Islet precursor cell (in vitro differentiated cells): ENCODE measurements at regions not wholly inside any gene's neighbourhood (a gene's known extent, or its start where the extent isn't known, plus 50 kb on each side); places are given as distances from the start of the nearest gene placed in this dataset.
"Not testable (repeated sequence)": the region's sequence is repeated elsewhere in the genome, so short reads cannot be mapped to it uniquely, and the experiment has no call there.

Experiments
- DNase-seq: peaks from one replicate; pipeline ENCODE4 v3.0.0-alpha.2; 2018

DNA sequence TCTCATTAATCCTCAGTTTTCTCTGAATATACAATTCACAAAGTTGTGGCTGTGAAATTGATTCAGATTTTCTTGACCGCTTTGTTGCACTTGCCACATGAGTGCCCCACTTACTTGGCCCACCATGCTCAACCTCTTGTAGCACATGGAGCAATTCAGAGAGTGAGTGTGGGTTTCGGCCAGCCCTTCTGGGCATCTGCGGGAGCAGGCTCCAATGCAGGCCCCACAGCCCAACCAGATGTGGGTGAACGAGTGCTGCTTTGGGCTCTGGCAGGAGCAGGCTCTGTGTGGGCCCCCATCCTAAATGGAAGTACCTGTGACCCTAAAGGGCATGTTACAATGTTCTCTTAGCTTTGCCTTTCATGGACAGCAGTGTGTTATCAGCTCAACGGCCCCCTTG, 2338.6 kb downstream of the LRRC4C start:
- no peak for DNase-seq

DNA sequence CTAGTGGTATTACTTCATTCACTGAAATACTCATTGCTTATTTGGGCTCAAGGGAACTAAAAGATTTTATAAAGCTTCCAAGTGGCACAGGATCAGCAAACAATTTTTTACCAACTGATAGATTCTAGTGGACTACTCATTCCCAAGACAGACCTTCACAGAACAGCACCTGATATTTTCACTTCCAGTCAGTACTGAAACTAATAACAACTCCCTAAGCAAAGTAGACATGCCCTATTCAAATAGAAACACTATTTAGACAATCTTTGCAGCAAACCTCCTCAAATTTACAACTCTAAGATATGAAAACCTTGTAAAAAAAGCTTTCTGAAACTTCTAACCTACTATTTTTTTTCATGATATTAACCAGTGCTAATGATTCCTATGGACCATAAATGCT, 2345.8 kb downstream of the LRRC4C start:
- DNase-seq: no peak

- DNase-seq: no peak
Measured at GRCh38 chr11:39102236-39102635, 2357.2 kb downstream of the LRRC4C start.

- no peak for DNase-seq
Measured at GRCh38 chr11:39078465-39078864, 2381.0 kb downstream of the LRRC4C start.

DNA sequence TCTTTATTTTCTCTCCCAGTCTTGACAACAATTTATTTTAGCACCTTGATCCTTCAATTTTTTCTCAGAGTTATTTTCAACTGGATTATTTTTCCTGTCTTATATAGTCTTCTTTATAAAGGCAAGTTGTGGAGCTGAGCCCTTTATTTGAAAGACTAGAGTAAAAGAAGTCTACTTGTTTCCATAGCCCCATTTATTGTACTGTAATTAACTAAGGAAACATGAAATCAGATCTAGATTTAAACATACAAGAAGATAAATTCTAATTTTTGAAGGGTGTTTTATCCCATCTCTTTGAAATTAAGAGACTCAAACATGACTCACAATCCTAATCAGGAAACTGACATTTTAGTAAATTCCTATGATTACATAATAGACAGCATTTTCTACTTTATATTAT, 2421.8 kb downstream of the LRRC4C start:
- DNase-seq: no peak

DNA sequence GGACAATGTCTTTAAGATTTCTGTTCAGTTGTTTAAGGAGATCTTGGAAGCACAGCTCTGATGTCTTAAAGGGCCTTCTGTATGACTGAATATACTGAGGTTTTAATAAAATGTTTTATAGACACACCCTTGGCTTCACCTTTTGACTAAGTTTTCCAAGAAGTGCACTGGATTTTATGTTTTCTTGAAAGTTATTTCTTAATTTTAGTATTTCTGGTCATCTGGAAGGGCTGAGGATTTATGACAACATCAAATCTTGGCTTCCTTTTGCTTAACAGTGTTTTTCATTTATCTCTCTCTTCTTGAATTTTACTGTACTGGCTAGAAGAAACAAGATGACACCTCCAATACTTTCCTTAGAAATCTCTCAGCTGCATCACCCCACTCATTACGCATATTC, 2423.4 kb downstream of the LRRC4C start:
- DNase-seq: no peak

DNA sequence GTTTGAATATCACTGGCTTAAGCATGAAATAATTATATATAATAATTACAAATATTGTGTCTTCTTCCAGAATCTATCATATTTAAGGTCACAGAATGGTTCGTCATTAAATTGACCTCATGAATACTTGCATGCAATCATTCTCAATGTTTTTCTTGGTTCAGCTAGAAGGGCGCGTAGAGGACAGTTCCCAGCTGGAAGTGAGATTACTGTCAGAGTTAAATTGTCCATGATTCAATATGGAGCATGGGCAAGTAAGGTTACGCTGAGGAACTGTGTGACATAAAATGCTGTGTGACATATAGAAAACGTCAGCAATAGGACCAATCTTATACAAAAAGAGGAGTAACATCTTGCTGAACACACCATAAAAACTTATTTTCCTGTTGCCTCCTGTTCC, 2423.5 kb upstream of the RAG2 start:
- no peak for DNase-seq

DNA sequence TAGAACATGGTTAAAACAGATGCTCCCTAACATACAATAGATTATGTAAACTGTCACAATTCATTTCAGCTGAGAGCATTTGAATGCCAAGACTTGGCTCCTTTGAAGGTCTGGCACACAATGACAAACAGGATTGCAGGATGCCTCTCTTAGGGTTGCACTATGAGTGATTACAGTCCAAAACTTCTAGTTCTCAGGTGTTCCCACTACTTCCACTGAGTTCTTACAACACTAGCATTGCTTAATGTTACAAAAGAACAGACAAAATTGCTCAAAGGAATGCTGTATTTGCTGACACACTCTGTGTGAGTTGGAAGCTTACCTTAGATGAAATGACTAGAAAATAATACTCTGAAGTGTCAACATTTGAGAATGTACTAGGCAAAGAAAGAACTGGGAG, 2413.8 kb upstream of the RAG2 start:
- no peak for DNase-seq

- no peak for DNase-seq
Measured at GRCh38 chr11:38990841-38991240, 2392.8 kb upstream of the RAG2 start.

DNA sequence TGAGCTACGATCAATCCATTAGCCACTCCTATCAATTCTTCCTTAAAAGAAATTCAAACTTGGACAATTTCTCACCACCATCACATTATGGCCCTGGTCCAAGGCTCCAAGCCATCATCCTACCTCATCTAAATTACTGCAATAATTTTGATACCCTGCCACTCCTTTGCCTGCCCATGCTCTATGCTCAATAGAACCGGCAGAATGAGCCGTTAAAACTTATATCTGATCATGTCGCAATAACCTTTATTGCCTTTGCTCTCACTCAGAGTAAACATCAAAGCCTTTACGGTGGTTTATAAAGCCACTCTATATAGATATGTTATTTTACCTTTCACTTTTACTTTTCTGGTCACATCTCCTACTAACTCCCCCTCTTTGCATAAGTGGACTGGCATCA, 2392.1 kb upstream of the RAG2 start:
- no peak for DNase-seq

GRCh38 chr11:38988908-38989307, 2390.9 kb upstream of the RAG2 start:
- DNase-seq: no peak

DNA sequence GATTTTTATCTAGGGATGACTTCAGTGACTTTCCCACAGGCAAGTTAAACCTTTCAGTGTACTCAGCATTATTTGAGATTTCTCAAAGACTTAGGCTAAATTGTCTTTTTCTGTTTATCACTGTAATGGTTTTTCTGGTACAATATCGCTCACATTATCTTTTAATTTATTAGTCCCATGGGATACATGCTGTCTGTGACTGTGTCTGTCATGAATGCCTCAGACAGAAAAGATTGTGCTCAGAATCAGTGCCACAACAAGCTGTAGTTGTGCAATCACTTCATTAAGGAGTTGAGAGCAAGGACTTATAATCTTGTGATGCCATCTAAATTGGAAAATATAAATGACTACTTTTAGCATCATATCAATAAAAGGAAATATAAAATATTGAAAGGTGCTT, 2374.2 kb upstream of the RAG2 start:
- no peak for DNase-seq

- no peak for DNase-seq
Measured at GRCh38 chr11:38971141-38971540, 2373.1 kb upstream of the RAG2 start.

DNA sequence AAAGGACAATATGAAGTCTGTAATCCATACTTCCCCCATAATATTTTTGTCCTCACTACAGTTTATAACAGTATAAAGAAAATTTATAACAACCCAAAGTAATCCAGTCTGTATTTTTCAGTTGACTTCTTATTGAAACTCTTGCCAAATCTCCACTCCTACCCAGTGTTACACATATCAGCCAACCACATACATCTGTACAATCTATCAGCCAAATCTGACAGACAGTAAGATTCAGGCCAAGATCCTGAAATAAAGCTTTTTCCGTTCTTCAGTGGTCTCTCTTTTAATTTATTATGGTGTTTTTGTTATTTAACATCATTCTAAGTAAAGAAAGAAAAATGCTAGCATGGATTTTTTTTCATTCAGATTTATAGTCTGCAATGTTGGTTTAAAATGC, 2370.9 kb upstream of the RAG2 start:
- DNase-seq: no peak

DNA sequence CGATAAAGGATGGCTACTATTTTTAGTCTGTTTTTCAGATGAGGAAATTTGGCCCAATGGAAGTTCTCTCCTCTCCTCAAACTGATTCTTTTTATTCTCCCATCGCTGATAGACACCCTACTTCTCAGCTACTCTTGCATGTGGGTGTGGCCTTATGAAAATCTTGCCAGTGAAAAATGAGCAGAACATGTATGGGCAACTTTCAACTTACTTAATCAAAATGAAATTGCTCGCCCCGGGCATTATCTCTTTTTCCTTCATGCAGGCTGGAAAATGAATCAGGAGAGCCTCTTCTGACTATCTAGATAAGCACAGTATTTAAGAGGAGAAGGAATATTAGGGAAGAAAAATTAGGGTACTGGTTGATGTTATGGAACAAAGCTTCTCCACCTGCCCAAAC, 2354.7 kb upstream of the RAG2 start:
- no peak for DNase-seq

DNA sequence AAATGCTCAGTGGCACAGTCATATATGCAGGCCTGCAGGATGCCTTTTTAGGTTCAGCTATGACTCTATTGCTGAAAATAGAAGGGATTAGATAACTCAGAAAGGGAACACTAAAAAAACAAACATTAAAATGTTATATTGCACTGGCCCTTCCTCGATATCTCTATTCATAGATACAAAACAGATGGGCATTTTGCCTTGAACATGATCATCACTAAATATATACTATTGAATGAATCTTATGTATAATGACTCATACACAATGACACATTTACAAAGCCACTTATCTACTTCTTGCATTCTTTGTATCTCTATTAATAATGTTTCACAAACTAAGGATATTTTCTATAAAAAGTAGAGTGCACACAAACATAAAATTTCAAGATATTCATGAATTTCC, 2352.8 kb upstream of the RAG2 start:
- no peak for DNase-seq

DNA sequence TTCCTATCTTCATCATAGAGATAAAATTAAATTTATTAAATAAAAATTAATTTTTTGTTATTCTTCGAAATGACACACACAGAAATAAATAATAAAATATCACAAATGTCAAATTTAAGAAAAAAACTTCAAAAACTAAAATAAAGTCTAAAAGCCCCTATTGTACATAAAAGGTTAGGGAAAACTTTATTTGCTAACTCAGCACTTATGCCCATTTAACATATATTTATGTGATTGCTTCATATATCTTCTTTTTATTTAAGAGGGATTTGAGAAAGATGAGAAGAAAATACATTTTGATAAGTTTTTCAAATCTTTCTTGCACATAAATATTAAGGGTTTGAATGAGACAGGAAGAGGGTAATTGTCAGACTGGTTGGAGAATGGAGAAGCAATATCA, 2350.4 kb upstream of the RAG2 start:
- no peak for DNase-seq

DNA sequence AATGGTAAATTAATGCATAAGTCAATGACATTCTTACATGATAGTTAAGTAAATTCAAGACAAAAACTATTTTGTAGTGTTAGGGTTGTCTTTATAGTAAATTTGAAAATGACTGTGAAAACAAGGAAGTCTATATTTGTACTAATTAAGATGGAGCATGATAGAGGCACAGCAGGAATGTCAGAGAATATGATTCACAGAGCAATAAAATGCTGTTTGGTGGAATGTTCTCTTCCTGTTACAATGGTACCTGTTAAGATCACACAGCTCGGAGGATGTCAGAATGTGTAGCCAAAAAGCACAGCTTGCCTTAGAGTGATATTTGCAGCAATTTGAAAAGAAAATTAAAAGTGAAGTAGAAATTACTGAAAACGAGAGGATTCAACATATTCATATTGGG, 2339.7 kb upstream of the RAG2 start:
- no peak for DNase-seq

DNA sequence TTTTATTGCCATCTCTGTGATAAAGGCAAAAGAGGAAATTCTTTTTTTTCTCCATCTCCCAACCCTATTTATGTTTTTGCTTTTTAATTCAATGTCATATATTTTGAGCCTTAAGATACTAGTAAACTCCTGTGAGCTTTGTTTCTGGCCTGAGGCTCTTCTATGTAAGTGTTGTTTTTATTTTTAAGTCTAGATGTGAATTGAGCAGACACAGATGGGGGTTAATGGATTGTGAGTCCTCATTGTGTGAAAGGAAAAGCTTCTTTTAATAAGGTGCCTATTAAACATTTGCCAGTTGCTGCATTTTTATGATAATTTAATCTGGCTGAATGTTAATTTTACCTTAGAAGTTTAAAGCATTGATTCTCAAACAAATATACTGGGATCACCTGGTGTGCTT, 2337.9 kb upstream of the RAG2 start:
- DNase-seq: no peak

DNA sequence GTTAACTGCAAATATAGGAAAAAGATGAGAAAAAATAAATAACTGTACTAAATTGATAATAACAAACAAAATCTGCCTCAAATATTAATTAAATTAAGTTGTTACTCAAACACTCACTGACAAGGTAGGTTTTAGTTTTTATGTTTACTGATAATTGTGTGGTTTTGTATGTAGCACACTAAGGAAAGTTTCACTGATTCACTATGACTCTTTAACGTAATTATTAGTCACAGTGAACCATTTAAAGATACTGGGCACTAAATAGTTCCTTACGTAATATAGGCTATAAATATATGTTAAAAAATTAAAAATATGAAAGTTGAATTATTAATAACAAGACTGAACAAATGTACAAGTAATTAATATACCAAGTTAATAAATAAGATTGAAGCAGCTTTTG, 2330.0 kb upstream of the RAG2 start:
- no peak for DNase-seq

GRCh38 chr11:38924644-38925043, 2326.6 kb upstream of the RAG2 start:
- no peak for DNase-seq

- DNase-seq: no peak
Measured at GRCh38 chr11:38900211-38900610, 2302.2 kb upstream of the RAG2 start.

- not testable (repeated sequence) for DNase-seq
Measured at GRCh38 chr11:38894201-38894600, 2296.2 kb upstream of the RAG2 start.

DNA sequence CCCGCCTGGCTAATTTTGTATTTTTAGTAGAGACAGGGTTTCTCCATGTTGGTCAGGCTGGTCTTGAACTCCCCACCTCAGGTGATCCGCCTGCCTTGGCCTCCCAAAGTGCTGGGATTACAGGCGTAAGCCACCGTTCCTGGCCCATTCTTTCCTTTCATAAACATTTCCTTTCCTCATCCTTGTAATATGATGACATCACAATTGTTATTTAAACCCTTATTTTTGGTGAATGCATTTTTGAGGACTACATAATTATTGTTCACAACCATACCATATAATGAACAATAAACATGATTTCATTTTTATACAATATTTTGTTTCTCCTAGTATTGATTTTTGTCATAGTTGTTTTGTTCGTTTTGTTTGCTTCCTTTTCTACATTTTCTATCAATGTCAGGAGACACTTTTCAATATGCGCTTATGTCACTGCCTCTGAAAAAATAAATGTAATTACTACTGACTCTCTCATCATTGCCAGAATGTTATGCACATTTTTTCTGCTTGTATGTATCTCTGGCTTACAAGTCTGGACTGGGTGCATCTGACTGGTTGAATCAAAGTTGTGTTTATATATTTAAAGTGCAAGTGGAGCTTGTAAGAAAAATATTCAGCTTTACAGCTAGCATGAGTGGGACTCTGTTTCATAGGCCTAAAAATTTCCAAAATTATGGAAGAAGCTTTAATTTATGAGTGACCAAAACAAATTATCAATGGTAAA, 2286.3 kb upstream of the RAG2 start:
- DNase-seq: no peak

GRCh38 chr11:38867338-38867737, 2269.3 kb upstream of the RAG2 start:
- peak; percentile 51 for DNase-seq

DNA sequence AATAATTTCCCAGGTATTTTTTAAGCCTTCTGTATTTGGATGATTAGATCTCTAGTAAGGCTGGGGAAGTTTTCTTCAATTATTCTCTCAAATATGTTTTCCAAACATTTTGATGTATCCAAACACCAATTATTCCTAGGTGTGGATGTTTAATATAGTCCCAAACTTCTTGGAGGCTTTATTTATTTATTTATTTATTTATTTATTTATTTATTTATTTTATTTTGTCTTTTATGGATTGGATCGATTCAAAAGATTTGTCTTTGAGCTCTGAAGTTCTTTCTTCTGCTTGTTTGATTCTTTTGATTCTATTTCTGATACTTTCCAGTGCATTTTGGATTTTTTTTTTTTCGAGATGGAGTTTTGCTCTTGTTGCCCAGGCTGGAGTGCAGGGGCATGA, 2267.9 kb upstream of the RAG2 start:
- DNase-seq: no peak
